Renal pelvis (tissue), 1 donor: ENCODE measurements at regions not wholly inside any gene's neighbourhood (a gene's known extent, or its start where the extent isn't known, plus 50 kb on each side); places are given as distances from the start of the nearest gene placed in this dataset.

Experiments used
- DNase-seq: peaks from one replicate; pipeline ENCODE4 v3.0.0-alpha.2; 2013

GRCh38 chr4:3852309-3852708 lies 86.1 kb downstream of the ADRA2C start:
- no peak for DNase-seq

DNA sequence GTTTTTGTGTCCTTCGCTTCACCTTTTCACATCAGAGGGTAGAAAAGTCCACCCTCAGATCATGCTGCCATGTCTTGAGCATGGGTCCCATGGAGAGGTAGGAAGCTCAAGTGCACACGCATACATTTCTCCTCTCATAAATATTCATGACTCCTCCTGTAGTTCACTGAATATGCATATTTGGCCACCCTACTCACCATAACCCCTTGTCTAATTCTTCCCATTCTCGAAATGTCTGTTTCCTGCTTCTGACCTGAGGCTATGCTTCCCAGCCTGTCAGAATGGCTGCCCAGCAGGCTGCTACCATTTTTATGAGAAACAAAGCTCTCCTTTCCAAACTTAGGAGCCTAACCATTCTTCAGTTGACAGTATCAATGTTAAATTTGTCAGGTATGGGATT lies 86.5 kb downstream of the ADRA2C start:
- no peak for DNase-seq

DNA sequence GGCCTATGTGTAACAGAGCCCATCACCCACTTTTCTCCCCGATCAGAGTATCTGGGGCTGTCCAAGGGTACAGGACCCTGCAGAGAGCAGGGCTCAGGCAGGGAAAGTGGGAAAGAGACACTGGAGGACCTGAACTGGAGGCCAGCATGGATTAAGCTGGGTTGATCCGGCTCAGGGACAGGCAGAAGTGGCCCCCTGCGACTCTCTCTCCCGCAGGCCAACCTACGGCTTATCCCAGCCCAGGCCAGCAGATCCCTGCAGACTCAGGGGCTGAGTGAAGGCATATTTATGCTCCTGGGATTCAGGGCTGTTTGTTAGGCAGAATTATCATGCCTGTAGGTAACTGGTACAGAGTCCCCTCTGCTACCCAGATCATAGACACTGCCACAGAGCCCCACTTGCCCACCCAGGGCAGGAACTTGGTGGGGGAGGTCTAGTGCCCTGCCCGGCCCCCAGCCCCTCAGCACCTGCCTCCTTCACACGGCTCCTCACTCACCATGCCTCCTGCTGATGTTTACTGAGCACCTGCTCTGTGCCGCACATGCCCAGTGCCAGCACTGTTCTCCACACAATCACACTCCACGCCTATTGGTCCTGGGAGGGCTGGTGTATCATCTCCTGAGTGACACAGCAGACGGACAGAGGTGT lies 87.3 kb downstream of the ADRA2C start:
- no peak for DNase-seq

DNA sequence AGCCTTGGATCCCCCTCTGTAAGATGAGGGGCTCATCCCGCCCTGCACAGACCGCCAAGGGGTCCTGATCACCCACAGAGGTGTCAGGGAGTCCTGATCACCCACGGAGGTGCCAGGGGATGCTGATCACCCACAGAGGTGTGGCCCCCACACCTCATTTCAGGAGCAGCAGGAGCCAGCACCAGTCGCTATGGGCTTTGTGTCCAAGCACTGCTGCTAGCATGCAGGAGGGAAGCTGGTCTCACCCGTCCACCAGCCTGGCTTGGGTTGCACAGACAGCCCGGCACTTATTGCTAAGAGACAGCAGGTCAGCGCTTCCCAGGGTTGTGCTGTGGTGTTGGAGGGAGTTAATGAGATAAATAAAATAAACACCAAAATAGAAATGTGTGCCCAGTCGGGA lies 88.5 kb downstream of the ADRA2C start:
- DNase-seq: no peak

DNA sequence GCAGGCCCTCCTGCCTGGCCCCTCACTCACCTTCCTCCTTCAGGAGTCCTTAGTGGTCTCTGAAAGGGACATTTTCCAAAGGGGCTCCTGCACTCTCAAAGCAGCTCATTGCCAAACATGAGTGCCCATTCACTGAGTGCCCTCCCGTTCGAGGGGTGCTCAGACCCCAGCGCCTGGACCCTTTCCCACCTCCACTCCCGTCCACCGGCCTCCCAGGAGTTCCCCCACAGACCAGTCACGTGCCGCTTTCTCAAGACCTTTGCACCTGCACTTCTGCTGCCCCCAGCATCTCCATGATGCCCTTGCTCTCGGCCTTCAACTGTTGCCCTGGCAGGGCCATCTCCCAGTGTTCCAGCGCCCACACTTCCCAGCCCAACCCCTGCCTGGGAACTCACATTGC lies 89.5 kb downstream of the ADRA2C start:
- no peak for DNase-seq

DNA sequence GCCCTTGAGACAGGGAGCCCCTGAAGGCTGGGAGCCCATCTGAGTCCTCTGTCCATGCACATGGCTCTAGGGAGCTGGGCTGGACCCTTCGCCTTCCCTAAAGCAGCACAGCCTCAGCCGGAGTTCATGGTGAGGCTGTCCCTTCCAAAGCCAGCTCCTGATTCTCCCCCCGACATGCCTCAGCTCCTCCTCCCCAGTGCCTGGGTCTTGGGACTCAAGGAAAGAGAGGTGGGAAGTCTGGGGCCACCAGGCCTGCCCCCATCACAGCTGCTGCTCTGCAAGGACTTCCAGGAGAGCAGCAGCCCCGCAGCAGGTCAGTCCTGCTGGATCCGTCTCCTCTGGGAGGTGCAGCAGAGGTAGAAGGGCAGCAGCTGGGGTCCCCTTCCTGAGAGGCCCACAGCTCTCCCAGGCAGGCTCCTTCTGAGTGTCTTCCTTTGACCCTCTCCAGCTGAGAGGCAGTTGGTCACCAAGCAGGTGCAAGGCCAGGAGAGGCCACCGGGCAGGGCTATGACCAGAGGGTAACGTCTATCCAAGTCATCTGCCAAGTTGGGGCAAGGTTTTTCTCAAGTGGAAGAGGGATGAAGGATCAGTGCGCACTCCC lies 90.5 kb downstream of the ADRA2C start:
- DNase-seq: no peak

DNA sequence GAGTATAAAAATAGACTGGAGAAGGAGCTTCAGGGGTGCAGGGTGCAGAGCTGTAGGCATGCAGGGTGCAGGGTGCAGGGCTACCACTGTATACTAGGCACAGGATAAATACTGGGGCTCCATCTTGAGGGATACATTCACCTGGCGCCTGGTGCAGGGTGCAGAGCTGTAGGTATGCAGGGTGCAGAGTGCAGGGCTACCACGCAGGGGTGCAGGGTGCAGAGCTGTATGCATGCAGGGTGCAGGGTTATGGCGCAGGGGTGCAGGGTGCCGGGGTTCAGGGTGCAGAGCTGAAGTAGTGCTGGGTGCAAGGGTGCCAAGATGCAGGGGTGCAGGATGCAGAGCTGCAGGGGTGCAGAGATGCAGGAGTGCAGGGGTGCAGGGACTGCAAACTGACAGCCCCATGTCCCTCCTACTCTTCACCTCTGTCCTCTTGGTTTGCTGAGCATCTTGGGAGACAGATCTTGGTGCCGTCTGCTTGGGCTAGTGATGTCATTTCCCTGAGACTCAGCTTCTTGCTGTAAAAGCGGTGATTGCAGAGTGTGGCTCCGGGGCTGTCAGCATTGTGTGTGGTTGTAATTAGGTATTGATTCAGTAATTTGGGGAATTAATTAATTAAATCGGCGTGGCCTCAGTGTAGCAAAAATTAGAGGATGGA lies 91.2 kb downstream of the ADRA2C start:
- no peak for DNase-seq

- no peak for DNase-seq
Measured at GRCh38 chr4:3858046-3858730, 92.0 kb downstream of the ADRA2C start.

DNA sequence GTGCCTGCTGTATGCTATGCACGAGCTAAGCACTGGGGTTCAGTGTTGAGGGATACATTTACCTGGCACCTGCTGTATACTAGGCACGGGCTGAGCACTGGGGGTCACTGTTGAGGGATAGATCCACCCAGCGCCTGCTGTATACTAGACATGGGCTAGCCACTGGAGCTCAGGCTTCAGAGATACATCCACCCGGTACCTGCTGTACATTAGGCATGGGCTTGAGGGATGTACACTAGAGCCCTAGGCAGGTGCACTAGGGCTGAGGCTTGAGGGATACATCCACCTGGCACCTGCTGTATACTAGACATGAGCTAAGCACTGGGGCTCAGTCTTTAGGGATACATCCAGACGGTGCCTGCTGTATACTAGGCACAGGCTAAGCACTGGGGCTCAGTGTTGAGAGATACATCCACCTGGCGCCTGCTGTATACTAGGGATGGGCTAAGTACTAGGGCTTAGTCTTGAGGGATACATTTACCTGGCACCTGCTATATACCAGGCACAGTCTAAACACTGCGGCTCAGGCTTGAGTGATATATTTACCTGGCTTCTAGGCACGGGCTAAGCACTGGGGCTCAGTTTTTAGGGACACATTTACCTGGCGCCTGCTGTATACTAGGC lies 92.7 kb downstream of the ADRA2C start:
- DNase-seq: no peak

- no peak for DNase-seq
Measured at GRCh38 chr4:3859571-3859970, 93.4 kb downstream of the ADRA2C start.

GRCh38 chr4:3860061-3860912 lies 94.1 kb downstream of the ADRA2C start:
- no peak for DNase-seq

DNA sequence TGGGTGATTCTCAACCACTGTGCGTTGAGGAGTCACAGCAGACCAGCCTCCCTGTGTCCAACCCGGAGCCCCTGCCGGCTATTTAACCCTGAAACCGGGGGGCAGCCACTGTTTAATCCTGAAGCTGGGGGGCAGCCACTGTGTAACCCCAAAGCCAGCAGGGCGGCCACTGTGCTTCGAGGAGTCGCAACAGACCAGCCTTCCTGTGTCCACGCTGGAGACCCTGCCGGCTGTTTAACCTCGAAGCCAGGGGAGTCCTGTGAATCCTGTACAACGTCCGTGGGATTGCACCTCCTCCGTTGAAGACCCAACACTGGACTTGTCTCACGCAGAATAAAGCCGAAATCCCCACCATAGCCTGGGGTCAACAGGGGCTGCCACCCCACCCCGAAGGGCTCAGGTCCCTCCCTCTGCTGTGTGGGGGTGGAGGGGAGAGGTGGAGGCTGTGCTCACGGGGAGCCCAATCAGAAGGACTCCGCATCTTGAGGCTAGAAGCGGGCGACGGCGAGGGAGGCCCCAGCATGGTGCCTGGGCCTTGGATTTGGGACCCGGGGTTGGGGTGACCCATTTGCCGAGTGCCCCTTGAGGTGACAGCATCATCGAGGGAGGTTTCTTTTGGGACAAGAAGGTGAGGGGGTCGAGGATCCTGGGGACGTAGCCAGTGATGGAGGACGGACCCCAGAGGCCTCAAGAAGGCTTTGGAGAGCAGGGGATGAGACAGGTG lies 94.9 kb downstream of the ADRA2C start:
- DNase-seq: no peak

DNA sequence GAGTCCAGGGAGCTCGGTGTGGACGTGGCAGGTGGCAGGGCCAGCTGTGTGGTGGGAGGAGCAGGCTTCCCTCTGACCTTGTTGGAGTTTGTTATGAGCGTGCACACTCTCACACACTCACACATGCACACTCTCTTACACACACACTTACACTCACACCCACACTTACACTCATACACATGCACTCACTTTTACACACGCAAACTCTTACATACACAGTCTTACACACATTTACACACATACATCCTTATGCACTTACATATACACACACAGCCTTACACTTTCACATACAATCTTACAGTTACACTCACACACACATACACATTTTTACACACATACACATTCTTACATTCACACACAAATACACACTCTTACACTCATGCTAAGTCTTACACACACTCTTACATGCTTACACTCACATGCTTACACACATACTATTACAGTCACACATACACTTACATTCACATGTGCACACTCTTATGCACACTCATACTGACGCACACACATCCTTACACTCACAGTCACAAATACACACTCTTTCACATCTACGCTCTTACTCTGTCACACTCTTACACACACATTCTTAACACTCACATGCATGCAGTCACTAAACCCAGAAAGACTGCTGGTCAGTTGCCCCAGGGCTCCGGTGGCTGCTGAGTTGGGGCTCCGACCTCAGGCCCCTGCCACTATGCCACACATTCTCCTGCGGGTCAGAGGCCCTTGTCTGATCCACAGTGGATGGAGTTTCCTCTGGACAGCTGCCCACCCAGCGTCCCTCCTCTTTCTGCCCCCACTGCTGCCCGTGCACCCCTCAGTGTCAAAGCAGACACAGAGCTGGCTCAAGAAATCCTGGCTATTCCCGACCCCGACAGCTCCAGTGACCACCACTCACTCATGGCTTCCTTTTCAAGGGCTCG lies 95.8 kb downstream of the ADRA2C start:
- no peak for DNase-seq

- DNase-seq: no peak
Measured at GRCh38 chr4:3862640-3863420, 96.6 kb downstream of the ADRA2C start.

DNA sequence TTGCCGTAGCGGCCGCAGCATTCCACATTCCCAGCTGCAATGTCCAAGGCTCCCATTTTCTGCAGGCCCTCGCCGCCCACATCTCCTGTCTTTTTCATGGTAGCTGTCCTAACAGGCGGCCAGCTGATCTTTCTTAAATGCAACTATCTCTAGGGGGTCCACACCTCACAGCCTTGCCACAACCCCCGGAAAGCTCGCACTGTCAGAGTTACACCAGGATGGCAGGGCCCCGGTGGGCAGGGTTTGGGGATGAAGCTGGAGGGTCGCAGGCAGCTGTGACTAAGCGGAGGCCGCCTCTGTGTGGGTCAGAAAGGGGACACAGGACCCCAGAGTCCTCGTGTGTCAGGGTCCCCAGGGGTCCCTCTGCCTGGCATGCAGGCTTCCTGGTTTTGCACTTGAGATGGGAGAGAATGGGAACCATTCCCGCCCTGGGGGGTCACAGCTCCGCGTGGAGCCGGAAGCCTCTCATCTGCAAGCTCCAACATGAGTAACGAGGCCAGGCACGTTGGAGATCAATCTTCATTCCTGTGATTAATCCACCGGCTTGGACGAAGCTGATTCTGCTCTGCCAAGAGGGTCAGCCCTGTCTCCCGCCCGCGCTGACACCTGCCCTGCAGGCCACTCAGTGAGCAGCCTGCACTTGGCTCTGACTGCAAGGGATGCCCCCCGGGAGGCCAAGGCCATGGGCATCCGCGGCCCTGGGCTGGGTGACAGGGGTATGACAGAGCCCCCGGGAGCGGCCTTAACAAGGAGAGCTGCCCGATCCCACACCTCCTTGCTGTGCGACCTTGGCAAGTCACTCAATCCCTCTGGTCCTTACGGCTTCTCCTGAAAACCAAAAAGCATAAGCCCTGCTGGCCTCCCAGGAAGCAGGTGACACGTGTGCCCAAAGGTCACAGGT lies 97.9 kb downstream of the ADRA2C start:
- no peak for DNase-seq

GRCh38 chr4:3864742-3865721 lies 98.8 kb downstream of the ADRA2C start:
- DNase-seq: no peak
